GM12865 (cell line): ENCODE measurements at regions not wholly inside any gene's neighbourhood (a gene's known extent, or its start where the extent isn't known, plus 50 kb on each side); places are given as distances from the start of the nearest gene placed in this dataset.

ENCODE experiments used
- DNase-seq: peaks from one replicate; pipeline ENCODE4 v3.0.0; 2010; ENCODE audit warnings: low read depth
- H3K4me3 ChIP-seq: 2 replicates; pipeline ENCODE4 v1.5.1; 2011; ENCODE audit warnings: mild to moderate bottlenecking, low read depth, low read length, control low read depth
- CTCF ChIP-seq: IDR thresholded peaks from 2 replicates; pipeline ENCODE4 v1.5.1; 2011; ENCODE audit warnings: low read length, control low read depth, low read depth, inconsistent platforms; ENCODE audit not compliant: insufficient read depth; ENCODE audit errors: missing control alignments

- no peak for DNase-seq
- no peak for TF ChIP-seq CTCF
- no peak overlapping the region for H3K4me3 ChIP-seq
Measured at GRCh38 chr6:71395731-71396409, 107.3 kb downstream of the OGFRL1 start.

GRCh38 chr6:71396410-71396801, 107.8 kb downstream of the OGFRL1 start:
- DNase-seq, result peak; percentile 44
- no peak for TF ChIP-seq CTCF
- no peak overlapping the region for H3K4me3 ChIP-seq

- no peak for TF ChIP-seq CTCF
- no peak for DNase-seq
- H3K4me3 ChIP-seq, result no peak overlapping the region
Measured at GRCh38 chr6:71399279-71399678, 110.7 kb downstream of the OGFRL1 start.

- no peak overlapping the region for H3K4me3 ChIP-seq
- DNase-seq, result no peak
- no peak for TF ChIP-seq CTCF
Measured at GRCh38 chr6:71400852-71401251, 112.2 kb downstream of the OGFRL1 start.

- H3K4me3 ChIP-seq, result no peak overlapping the region
- TF ChIP-seq CTCF, result no peak
- DNase-seq, result no peak
Measured at GRCh38 chr6:71402096-71402495, 113.5 kb downstream of the OGFRL1 start.

- H3K4me3 ChIP-seq, result no peak overlapping the region
- DNase-seq, result no peak
- TF ChIP-seq CTCF, result no peak
Measured at GRCh38 chr6:71403422-71404134, 115.0 kb downstream of the OGFRL1 start.
